OCI-LY7 (cell line): ENCODE measurements at regions not wholly inside any gene's neighbourhood (a gene's known extent, or its start where the extent isn't known, plus 50 kb on each side); places are given as distances from the start of the nearest gene placed in this dataset.

Experiments
- BruUV-seq: library from RNA; stranded (reverse); fragments of 400-500 nt; replicated peaks from 2 replicates; lab custom pipeline; 2021; lab: Mats Ljungman, UMichigan
- CTCF ChIA-PET: fragments of 300-600 bp; sonication (Branson Sonifier 250); formaldehyde crosslinking; loops from one replicate; lab custom pipeline; 2022; ENCODE audit warnings: antibody characterized with exemption; ENCODE audit not compliant: unreplicated experiment; lab: Charles Lee
- POLR2A ChIA-PET: fragments of 300-600 bp; sonication (Branson Sonifier 250); formaldehyde crosslinking; loops from one replicate; lab custom pipeline; 2022; ENCODE audit warnings: antibody characterized with exemption; lab: Charles Lee
- DNase-seq: peaks from one replicate; pipeline ENCODE4 v3.0.0-alpha.2; 2015; ENCODE audit warnings: low spot score
- H2AFZ ChIP-seq: fragments of 200-600 bp; sonication (generic), shearing (Covaris generic); 2 replicates; pipeline ENCODE4 v1.6.1; 2014; ENCODE audit warnings: mild to moderate bottlenecking, antibody characterized with exemption, low read length, moderate library complexity
- H3K27ac ChIP-seq: fragments of 200-600 bp; sonication (generic); 2 replicates; pipeline ENCODE4 v1.5.1; 2014; ENCODE audit warnings: mixed run types, low read depth, mild to moderate bottlenecking, moderate library complexity, low read length, inconsistent platforms; ENCODE audit not compliant: poor library complexity, severe bottlenecking
- H3K36me3 ChIP-seq: fragments of 200-600 bp; sonication (generic); 2 replicates; pipeline ENCODE4 v1.6.1; 2014; ENCODE audit warnings: mild to moderate bottlenecking, antibody characterized with exemption, low read length, moderate library complexity, mixed read lengths; ENCODE audit not compliant: insufficient read depth
- H3K4me1 ChIP-seq: fragments of 200-600 bp; sonication (generic); 2 replicates; pipeline ENCODE4 v1.5.1; 2014; ENCODE audit warnings: mild to moderate bottlenecking, low read length; ENCODE audit not compliant: insufficient read depth, poor library complexity, severe bottlenecking
- H3K4me2 ChIP-seq: fragments of 200-600 bp; sonication (generic); 2 replicates; pipeline ENCODE4 v1.6.1; 2014; ENCODE audit warnings: mild to moderate bottlenecking, low read length
- H3K4me3 ChIP-seq: fragments of 200-600 bp; sonication (generic); 2 replicates; pipeline ENCODE4 v1.5.1; 2014; ENCODE audit warnings: mild to moderate bottlenecking, low read depth, low read length; ENCODE audit not compliant: poor library complexity, severe bottlenecking
- H3K79me2 ChIP-seq: fragments of 200-600 bp; sonication (generic); 2 replicates; pipeline ENCODE4 v1.6.1; 2016; ENCODE audit warnings: low read depth, mild to moderate bottlenecking, low read length, moderate library complexity, mixed read lengths; ENCODE audit not compliant: insufficient read depth
- H3K9me2 ChIP-seq: fragments of 200-600 bp; sonication (generic); 2 replicates; pipeline ENCODE4 v1.6.1; 2016; ENCODE audit warnings: mild to moderate bottlenecking, low read length, mixed read lengths; ENCODE audit not compliant: insufficient read depth
- H3K9me3 ChIP-seq: fragments of 200-600 bp; sonication (generic); 2 replicates; pipeline ENCODE4 v1.6.1; 2014; ENCODE audit warnings: mild to moderate bottlenecking, mixed run types, low read length, mixed read lengths
- H4K20me1 ChIP-seq: fragments of 200-600 bp; sonication (generic); 2 replicates; pipeline ENCODE4 v1.6.1; 2014; ENCODE audit warnings: mild to moderate bottlenecking, antibody characterized with exemption, low read length, moderate library complexity, mixed read lengths; ENCODE audit not compliant: insufficient read depth
- CTCF ChIP-seq: fragments of 200-600 bp; sonication (generic); conservative IDR thresholded peaks from 2 replicates; pipeline ENCODE4 v1.5.1; 2014; ENCODE audit warnings: mild to moderate bottlenecking, antibody characterized with exemption, low read length, moderate library complexity, mixed read lengths
- EZH2phosphoT487 ChIP-seq: fragments of 200-600 bp; sonication (generic); IDR thresholded peaks from 2 replicates; pipeline ENCODE4 v1.6.1; 2018; ENCODE audit warnings: low read depth, borderline replicate concordance, mild to moderate bottlenecking, mixed run types, antibody characterized with exemption, low read length, moderate library complexity, mixed read lengths
- intact Hi-C: fragments of 100-400 bp; cut with micrococcal nuclease; formaldehyde crosslinking; loops from one replicate; pipeline ENCODE4 v1.10.0; 2022; ENCODE audit not compliant: unreplicated experiment

GRCh38 chr2:797993-798392 is 120.8 kb upstream of the TMEM18 start:
- H3K79me2 ChIP-seq, result no peaks in the 10 kb centered on the region
- no peak for TF ChIP-seq CTCF
- no peak for TF ChIP-seq EZH2phosphoT487
- no peak overlapping the region for H3K4me3 ChIP-seq
- no peaks in the 10 kb centered on the region for H3K9me2 ChIP-seq
- H3K27ac ChIP-seq, result no peak overlapping the region
- CTCF ChIA-PET, result no interaction called here
- DNase-seq, result no peak
- no peaks in the 10 kb centered on the region for H3K4me1 ChIP-seq
- H4K20me1 ChIP-seq, result no peaks in the 10 kb centered on the region
- POLR2A ChIA-PET, result no interaction called here
- H3K36me3 ChIP-seq, result no peaks in the 10 kb centered on the region
- no TSS peak for BruUV-seq
- no peak overlapping the region for H2AFZ ChIP-seq
- H3K9me3 ChIP-seq, result no peaks in the 10 kb centered on the region
- intact Hi-C loops, result no loop called here
- H3K4me2 ChIP-seq, result no peak overlapping the region

GRCh38 chr2:797556-797955 is 120.3 kb upstream of the TMEM18 start:
- Histone ChIP-seq H3K9me3 (no peaks in the 10 kb centered on the region), H3K4me1 (no peaks in the 10 kb centered on the region), H4K20me1 (no peaks in the 10 kb centered on the region), H3K27ac (no peak overlapping the region), H3K4me2 (no peak overlapping the region), H3K9me2 (no peaks in the 10 kb centered on the region), H3K79me2 (no peaks in the 10 kb centered on the region), H3K36me3 (no peaks in the 10 kb centered on the region), H3K4me3 (no peak overlapping the region), H2AFZ (no peak overlapping the region)
- TF ChIP-seq CTCF (no peak), EZH2phosphoT487 (no peak)
- BruUV-seq, result no TSS peak
- DNase-seq, result no peak
- intact Hi-C loops, result no loop called here
- POLR2A ChIA-PET, result no interaction called here
- CTCF ChIA-PET, result no interaction called here

GRCh38 chr2:796141-796985 is 119.2 kb upstream of the TMEM18 start:
- no peaks in the 10 kb centered on the region for H3K79me2 ChIP-seq
- no TSS peak for BruUV-seq
- no peak overlapping the region for H2AFZ ChIP-seq
- no peak for DNase-seq
- H3K4me2 ChIP-seq, result no peak overlapping the region
- H3K9me3 ChIP-seq, result no peaks in the 10 kb centered on the region
- intact Hi-C loops, result no loop called here
- CTCF ChIA-PET, result no interaction called here
- H4K20me1 ChIP-seq, result no peaks in the 10 kb centered on the region
- H3K27ac ChIP-seq, result no peak overlapping the region
- POLR2A ChIA-PET, result no interaction called here
- no peaks in the 10 kb centered on the region for H3K9me2 ChIP-seq
- H3K36me3 ChIP-seq, result no peaks in the 10 kb centered on the region
- TF ChIP-seq CTCF (no peak), EZH2phosphoT487 (no peak)
- no peak overlapping the region for H3K4me3 ChIP-seq
- no peaks in the 10 kb centered on the region for H3K4me1 ChIP-seq
